ENCODE measurements at regions not wholly inside any gene's neighbourhood (a gene's known extent, or its start where the extent isn't known, plus 50 kb on each side); places are given as distances from the start of the nearest gene placed in this dataset.
A peak's percentile ranks its signal among the peaks of the same experiment; 100 is the strongest.

DNA sequence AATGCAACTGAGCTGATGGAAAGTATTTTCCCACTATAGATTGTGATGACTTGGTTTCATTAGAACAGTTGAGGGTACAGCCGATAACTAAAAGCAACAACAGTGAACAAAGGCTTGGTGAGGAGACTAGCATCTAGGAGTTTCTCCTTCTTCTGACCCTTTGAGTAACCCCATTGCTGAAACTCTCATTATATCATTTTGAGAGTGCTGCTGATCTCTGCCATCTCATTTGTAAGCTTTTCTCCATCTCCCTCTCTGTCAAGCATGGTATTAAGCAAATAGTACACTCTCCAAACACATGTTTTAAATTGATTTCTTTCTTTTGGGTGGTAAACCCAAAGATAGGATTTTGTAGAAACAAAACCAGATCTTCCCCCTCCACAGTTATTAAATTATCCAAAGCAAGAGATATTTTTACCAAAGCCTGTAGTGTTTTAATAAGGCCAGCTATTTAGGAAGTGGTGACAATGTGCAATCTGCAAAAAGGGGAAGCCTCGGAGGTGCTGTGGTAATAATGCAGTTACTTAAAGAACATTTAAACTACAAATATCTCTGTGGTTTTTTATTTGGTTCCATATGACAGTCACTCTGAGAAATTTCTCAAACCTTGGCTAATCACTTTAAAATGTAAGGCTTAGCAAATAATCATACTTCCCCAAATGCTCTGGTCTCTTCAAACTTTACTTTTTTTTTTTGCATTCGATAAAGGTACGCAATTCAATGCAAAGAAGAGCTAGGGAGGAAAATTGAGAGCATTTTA, 287.5 kb downstream of the HLX start:
- no peak for TF ChIP-seq POLR2A (IDR thresholded peaks at IDR 0.05)
- TF ChIP-seq POLR2AphosphoS5 (IDR thresholded peaks at IDR 0.05) = no peak
- TF ChIP-seq, protein P1, sequence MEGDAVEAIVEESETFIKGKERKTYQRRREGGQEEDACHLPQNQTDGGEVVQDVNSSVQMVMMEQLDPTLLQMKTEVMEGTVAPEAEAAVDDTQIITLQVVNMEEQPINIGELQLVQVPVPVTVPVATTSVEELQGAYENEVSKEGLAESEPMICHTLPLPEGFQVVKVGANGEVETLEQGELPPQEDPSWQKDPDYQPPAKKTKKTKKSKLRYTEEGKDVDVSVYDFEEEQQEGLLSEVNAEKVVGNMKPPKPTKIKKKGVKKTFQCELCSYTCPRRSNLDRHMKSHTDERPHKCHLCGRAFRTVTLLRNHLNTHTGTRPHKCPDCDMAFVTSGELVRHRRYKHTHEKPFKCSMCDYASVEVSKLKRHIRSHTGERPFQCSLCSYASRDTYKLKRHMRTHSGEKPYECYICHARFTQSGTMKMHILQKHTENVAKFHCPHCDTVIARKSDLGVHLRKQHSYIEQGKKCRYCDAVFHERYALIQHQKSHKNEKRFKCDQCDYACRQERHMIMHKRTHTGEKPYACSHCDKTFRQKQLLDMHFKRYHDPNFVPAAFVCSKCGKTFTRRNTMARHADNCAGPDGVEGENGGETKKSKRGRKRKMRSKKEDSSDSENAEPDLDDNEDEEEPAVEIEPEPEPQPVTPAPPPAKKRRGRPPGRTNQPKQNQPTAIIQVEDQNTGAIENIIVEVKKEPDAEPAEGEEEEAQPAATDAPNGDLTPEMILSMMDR (IDR thresholded peaks at IDR 0.05 in 8 of 11, conservative IDR thresholded peaks at IDR 0.05 in 3 of 11) = peak in 1 of 11 experiments; percentile 5

Measured in spleen (tissue), 7 donors.